UCSD-AML1 (cell line): ENCODE measurements at regions not wholly inside any gene's neighbourhood (a gene's known extent, or its start where the extent isn't known, plus 50 kb on each side); places are given as distances from the start of the nearest gene placed in this dataset.
A peak's percentile ranks its signal among the peaks of the same experiment; 100 is the strongest.

Experiments
- DNase-seq: peaks from one replicate; lab custom pipeline; 2025; ENCODE audit not compliant: unreplicated experiment; lab: John Stamatoyannopoulos, UW

- no peak for DNase-seq
These were observed 388.1 kb upstream of the SLC14A2 start for GRCh38 chr18:45227001-45227742.

DNA sequence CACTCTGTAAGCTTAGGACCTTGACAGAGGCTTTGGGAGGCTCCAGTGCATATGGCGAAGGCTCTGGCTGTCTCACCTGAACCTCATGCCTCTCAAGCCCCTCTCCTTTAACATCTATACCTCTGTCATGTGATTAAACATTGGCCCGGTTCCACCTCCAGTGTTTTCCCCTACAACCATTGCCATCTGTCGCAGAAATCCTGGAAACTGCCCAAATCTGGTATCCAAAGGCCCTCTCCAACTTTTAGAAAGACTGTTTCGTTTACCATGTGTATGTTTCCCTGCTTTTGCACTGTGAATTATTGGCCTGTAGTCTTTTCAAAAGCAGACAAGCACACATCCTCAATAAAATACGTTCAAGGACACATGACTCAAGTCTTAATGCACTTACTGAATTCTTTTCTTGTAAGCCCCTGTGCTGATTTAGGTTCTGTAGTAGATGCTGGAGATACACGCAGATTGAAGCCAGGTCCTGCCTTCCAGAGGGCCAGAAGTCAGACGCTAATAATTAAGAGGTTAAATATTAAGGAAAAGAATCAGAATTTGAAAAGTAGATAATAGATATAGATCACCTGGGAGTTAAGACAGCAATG, 386.4 kb upstream of the SLC14A2 start:
- no peak for DNase-seq

DNA sequence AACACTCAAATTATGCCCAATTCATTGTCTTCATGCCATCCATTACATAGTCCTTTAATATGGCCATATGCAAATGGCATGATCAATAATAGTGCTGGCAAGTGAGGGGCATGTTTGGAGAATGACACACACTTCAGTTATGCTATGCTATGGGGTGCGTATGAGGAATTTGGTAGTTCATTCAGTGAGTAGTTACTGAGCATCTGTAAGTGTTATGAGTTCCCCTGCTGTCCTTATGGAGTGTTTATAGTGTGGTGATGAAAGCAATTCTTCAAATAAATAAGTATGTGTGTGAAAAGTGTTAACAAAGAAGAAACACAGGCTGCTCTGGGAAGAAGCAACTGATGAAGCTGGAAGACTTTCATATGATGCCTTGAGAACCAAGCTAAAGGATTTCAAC, 383.7 kb upstream of the SLC14A2 start:
- no peak for DNase-seq

GRCh38 chr18:45232061-45232460, 383.2 kb upstream of the SLC14A2 start:
- DNase-seq, result peak; percentile 24

DNA sequence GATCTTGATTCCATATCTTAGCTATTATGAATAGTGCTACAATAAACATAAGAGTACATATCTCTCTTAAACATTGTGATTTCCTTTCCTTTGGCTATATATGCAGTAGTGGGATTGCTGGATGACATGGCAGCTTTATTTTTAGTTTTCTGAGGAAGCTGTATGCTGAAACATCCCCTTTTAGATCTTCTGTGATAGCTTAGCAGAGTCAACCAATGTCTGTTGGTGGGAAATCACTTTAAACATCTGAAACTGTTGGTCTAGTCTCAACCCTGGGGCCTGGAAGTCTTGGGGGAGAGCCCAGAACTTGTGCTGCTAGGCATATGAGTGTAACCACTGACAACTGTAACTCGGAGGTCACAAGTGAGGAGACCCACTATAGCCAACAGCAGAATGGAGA, 378.6 kb upstream of the SLC14A2 start:
- DNase-seq, result peak; percentile 28

DNA sequence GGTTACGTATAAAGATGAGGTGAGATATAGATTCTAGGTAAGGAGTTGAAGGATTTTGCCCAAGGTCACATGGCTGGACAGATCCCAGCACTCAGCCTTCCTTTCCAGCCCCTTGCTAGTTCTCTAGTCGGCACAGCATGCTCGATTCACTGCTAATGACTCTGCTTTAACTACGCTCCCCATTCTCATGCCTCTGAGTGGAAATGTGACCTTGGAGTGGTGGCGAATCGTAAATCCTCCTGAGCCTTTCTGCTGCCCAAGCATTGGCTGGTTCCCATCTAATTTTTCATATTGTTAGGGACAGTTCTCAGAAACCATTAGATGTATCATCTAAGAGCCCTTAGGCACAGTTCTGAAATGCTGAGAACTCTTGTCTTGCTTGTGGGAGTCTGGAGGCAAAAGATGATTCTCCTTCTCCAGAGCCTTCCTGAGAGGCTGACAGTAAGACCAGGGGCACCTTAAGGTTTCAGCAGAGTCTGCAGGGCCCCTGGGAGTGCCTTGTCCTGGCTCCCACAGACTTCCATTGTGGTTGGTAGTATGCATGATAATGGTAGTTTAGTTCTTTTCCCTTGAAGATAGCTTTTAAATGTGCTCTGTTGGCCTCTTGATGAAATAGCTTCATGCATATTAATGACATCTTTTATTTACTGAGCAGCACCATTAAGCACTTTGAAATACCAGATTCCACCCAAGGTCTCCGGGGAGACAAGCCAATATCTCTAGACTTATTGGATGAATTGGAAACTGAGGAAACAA, 377.8 kb upstream of the SLC14A2 start:
- no peak for DNase-seq

DNA sequence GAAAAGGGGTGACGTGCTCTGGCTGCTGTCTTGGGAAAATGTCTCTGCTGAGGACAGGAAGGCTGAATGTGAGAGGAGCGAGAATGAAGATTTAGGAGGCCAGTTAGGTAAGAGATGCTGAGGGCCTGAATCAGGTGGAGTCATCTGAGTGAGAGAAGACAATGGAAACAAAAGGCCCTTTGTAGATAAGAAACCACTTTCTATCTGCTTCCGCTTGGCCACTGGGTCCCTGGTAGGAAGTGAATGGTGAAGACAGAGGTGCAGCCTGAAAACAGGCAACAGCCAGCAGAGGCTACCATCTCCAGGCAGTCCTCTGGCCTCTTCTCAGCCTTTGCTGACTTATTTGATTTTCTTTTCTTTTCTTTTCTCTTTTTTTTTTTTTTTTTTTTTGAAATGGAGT, 374.0 kb upstream of the SLC14A2 start:
- no peak for DNase-seq

GRCh38 chr18:45241982-45242565, 373.2 kb upstream of the SLC14A2 start:
- DNase-seq, result no peak

GRCh38 chr18:45243340-45244110, 371.8 kb upstream of the SLC14A2 start:
- no peak for DNase-seq

- no peak for DNase-seq
These were observed 370.2 kb upstream of the SLC14A2 start for GRCh38 chr18:45245091-45245511.

DNA sequence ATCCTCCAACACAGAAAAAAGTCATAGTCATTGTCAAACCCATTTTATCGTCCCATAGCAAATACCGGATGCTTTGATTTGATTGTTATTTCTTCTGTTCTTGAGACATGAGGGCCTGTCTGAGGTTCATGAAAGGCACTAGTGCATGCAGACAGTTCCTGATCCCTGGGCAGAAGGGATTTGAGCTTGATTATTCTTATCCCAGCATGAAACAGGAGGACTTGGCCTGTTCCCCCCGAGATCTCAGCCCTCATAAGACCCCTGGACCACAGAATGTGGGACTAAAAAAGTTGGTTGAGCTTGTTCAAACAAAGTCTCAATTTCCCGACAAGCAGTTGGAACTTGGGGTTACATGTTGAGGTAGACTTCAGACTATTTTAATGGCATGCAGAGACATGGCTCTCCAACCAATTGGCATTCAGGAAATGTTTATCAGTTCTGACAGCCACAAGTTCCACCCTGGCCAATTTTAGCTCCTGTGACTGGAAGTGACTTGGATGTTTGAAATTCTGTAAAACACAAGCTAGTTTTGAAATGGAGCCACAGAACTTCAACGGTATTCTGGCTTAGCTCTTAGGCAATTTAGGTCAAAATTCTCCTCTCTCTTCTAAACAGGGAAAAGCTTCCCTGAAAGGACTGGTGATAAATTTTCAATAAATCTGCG, 366.9 kb upstream of the SLC14A2 start:
- DNase-seq, result peak; percentile 52

- DNase-seq, result no peak
These were observed 366.0 kb upstream of the SLC14A2 start for GRCh38 chr18:45249246-45249661.

DNA sequence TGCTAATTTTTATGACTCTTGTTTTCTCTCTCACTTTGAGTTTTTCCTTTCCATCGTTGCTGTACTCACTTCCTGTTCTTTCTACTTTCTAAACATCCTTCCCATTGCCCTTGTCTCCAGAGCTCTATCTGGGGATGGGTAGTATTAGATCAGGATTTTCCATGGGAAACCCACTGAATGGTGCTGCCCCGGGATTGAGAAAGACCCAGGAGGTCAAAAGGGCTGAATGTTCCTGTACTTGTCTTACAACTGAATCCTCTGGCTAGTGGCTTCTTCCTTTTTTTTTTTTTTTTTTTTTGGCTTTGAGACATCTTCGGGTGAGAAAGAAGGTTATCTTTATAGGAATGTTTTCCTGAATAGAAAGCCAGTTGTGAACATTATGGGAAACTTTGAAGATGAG, 364.8 kb upstream of the SLC14A2 start:
- no peak for DNase-seq

DNA sequence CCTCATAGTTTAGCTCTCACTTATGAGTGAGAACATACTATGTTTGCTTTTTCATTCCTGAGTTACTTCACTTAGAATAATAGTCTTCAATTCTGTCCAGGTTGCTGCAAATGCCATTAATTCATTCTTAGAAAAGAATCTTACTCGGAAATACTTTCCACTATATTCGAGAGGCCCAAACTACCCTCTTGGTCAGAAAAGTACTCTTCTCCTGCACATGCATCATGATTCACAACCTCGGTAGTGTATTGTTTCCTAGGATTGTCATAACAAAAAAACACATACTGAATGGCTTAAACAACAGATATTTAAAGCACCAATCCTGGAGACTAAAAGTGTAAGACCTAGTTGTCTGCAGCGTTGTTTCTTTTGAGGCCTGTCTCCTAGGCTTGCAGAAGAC, 364.0 kb upstream of the SLC14A2 start:
- DNase-seq, result no peak

DNA sequence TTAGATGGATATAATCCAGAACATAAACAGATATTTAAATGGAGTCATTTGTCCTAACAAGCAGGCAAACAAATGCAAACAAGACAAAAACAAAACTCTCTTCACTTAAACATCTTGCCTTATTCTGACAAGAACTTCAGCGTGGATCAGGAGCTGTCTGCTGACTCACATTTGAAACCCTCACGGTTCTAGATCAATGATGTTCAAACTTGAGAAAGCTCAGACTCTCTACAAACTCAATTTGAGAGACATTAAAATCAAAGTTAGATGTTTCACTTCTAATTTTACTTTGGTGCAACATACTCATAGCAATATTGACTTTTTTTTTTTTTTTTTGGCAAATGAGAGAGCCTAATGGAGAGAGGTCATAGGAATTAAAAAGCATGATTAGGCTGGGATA, 362.8 kb upstream of the SLC14A2 start:
- DNase-seq, result no peak

DNA sequence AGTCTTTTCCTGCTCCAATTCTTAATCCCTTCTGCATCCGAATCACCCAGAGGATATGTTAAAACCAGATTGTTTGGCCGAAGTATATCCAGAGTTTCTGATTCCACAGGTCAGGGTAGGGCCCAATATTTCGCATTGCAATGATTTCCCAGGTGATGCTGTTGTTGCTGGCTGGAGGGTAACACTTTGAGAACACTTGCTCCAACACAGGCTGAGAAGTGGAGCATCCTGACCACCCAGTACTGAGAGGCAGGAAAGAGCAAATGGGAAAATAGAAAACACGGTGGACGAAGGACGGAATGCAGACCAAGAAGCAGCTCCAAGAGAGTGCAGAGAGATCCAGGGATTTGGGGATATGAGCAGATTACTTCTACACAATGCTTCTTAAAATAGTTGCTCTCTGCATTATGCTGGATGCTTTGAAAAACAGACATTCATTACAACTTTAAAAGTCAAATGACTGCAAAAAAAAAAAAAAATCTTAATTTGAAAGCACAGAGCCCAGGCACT, 362.2 kb upstream of the SLC14A2 start:
- no peak for DNase-seq

- DNase-seq, result no peak
These were observed 361.1 kb upstream of the SLC14A2 start for GRCh38 chr18:45253973-45254708.

DNA sequence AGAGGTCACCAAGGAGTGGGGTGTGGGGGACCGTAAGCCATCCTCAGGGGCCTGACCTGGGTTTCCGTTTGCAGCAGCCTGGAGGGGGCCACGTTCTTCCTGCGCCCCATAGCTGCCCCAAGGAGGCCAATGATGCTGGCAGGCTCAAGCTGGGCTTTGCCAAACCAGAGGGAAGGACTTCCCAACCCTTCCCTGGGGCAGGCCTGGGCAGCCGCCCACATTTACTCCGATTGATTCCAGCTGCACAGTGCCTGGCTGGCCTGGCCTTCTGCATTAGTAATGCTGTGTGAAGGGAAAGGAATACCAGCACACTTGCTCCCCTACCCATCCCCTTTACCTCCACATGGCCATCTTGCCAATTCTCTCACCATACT, 360.6 kb upstream of the SLC14A2 start:
- DNase-seq, result no peak

DNA sequence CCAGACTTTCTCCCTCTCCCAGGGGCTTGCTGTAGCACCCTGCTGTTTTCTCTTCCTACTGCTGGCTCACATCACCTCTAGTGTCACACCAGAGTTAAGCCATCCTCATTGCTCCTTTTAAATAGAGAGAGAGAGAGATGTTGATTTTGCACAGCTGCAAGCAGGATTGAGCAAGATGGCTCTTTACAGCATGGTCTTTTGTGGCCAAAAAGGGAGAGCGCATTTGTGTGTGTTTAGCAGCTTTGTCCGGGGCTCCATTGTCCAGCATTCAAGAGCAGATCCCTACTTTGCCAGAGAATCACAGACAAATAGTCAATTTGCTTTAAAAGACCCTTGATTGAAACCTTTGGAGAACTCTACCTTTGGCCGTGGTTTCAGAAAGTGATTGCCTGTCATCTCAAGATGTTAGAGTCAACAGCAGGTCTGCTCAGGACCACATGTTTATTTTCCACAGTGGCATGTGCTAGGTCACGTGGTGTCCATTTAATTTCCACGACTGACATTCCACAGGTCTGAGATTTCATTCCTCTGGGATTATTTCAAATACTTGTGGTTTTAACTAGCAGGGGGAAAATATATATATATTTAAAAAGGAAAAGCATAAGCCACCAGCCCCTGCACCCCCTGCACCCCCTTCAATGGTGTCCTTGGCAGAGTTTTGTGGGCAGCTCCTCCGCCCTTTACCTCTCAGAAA, 359.9 kb upstream of the SLC14A2 start:
- no peak for DNase-seq
